NCI-H2196 (cell line): ENCODE measurements at regions not wholly inside any gene's neighbourhood (a gene's known extent, or its start where the extent isn't known, plus 50 kb on each side); places are given as distances from the start of the nearest gene placed in this dataset.

ENCODE experiments used
- DNase-seq: peaks from one replicate; lab custom pipeline; 2025; ENCODE audit not compliant: unreplicated experiment; lab: John Stamatoyannopoulos, UW

DNA sequence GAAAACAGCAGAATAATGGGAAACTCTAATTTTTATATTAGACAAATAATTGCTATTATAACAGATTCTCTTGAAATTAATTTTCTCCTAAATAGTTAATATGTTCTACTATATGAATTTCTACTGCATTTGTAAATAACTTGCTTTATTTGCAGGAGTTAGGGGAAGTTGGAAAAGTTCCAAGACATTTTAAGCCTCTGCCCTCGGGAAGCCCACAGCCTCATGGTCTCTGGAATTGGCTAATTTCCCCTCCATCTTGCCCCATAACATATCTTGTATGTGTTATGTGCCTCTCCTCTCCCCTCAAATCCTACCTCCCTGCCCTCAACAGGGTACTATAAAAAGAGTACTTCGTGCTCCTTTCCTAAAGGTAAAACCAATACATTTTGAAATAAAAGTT is 271.4 kb upstream of the NR5A2 start:
- no peak for DNase-seq

DNA sequence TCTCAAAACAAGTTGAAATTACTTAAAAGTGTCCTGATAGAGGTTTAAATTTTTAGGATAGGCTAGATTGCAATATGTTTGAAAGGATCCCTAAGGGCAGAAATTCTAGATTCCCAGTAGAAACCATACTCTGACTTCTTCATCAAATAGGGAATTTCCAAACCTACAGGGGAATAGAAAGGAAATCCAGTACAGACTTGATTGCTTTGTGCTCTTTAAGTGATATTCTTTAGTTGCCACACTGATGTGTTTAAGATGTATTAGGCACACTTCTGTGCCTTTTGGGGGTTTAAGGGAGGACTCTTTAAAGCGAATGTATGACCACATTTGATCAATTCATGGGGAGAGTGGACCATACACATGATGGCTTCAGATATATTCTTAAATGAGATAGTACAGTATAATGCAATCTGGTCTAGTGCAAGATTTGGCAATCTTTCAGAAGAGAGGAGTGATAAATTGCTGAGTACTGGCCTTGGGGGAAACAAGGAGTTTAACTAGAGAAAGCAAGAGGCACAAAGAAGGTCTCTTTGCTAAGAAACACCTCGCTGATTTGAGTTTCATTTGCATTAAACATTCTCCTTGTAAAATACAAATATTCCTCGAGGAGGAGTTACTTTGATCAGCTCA is 268.8 kb upstream of the NR5A2 start:
- no peak for DNase-seq

DNA sequence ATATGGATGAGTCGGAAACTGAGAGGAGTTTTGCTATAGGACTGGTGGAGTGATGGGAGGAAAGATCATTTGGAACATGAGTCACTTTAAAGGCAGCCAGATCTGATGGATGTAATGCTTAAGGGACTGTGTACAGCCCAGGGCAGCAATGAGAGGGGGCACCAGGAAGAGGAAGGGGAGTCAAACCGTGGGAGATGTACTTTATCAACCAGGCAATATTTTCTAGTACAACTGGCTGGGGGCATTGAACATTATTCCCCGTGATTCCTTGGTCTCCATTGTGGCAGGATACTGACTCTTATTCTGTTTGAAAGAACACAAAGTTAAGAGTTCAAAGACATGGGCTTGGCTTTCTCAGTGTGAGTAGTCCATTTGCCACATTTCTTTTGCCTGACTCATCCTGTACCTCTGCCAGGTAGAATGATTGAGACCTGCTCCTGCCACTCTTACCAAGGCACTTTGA is 268.2 kb upstream of the NR5A2 start:
- no peak for DNase-seq

DNA sequence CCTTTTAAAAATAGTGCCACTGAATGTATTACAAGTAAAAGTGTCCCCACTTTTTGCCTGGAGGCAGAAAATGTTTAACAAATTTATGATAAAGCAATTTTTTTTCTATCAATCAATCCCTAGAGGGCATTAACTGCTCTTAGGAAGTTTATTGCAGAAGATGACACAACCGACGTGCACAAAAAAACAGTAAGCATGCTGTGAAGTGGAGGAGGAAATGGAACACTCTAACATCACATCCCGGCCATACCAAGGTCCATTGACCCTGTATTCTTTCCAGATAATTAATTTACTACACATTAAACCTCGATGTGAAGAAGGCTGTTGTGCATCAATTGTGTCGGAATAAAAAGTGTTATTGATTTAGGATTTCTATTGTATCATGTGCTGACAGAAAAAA is 264.9 kb upstream of the NR5A2 start:
- no peak for DNase-seq

DNA sequence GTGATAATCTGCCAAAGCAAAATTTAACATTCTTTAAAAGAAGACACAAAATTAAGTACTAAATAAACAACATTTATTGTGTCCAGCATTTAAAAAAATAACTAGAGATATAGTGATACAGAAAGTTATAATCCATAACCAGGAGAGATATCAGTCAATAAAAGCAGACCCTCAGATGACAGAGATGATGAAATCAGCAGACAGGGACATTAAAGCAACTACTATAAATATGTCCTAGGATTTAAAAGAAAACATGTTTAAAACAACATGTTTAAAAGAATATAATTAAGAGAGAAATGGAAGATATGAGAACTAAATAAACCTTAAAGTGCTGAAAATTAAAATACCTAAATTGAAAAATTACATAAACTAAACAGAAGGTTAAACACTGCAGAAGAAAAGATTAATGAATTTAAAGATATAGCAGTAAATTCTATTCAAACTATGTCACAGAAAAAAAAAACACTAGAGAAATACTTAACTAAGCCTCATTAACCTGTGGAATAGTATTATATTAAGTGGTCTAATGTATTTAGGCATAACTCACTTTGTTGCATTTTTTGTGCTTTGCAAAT is 261.2 kb upstream of the NR5A2 start:
- no peak for DNase-seq

DNA sequence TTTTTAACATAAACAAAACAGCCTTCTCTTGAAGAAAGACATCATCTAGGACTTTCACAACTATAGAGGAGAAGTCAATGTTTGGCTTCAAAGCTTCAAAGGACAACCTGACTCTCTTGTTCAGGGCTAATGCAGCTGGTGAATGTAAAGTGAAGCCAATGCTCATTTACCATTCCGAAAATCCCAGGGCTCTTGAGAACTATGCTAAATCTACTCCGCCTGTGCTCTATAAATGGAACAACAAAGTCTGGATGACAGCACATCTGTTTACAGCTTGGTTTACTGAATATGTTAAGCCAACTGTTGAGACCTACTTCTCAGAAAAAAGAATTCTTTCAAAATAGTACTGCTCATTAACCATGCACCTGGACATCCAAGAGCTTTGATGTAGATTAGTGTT is 259.8 kb upstream of the NR5A2 start:
- no peak for DNase-seq

DNA sequence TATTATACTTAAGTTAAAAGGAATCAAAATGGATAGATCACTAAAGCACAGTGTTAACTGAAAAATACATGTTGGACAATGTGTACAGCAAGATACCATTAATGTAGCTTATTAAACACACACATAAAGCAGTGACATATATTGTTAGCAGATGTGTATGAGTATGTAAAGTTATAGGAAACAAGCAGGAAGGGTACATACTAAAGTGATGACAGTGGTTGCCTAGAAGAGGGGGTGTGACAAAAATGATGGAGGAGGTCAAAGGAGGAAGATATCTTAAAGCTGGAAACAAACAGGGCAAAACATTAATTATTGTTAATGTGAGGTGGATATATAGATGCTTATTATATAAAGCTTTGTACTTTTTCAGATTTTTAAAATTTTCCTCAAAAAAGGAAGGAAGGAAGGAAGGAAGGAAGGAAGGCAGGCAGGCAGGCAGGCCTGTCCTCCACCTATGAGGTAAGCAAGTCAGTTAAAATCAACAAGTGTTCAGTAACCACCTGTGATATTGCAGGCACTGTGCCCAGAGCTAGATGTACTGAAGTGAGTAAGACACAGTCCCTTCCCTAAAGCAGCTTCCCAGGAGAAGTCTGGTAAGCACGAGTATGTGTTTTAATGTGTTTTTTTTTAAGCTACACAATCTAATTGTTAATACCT is 252.9 kb upstream of the NR5A2 start:
- no peak for DNase-seq

DNA sequence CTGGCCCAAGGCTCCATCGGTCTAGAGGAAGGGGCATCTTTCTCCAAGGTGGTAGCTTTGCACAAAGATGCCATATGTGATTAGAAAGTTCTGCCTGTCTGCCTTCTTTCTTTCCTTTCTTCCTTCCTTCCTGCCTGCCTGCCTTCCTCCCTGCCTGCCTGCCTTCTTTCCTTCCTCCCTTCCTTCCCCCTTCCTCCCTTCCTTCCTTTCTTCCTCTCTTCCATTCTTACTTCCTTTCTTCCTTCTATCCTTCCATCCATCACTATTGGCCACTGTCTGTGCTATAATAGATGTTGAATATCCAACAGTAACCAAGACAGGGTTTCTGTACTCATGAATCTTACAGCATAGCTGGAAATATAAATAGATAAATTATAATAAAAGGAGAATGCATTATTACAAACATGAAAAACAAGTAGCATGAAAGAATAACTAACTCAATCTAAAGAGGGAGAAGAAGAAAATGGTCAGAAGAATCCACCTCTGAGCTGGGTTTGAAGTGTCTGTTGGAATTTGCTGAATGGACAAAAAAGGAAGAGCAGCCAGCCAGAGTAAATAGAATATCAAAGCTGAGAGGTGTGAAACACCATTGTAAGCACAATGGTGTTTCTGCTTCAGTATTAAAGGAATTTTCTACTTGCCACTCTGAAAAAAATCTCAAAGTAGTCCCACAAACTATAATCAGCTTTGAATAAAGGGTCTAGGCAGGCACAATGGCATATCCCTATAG is 250.6 kb upstream of the NR5A2 start:
- DNase-seq = no peak

DNA sequence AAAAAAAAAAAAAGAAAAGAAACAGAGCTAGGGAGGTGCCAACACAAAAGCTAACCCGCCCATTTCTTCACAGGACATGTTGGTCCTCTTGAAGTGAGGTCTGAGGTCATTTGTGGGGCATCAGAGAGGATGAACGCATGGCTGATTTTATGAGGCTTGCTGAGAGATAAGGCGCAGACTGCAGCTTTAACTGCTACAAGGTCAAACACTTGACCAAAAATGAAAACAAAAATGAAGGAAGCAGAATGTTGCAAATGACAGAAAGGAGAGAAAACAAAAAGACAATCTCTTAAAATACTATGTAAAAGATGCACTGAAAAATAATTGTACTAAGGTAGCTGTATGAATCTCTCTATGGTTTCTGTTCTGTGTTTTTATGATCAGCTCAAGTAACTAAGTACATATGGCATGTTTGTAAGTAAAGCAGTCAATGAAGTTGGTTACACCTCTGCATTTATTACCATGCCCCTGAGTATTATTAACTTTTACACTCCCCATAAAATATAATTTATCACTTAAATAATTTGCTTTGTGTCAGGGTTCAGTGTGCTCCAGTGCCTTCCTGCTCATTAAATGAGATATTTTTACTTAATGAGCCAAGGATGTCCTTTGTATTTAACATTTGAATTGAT is 249.1 kb upstream of the NR5A2 start:
- DNase-seq = peak; percentile 5

DNA sequence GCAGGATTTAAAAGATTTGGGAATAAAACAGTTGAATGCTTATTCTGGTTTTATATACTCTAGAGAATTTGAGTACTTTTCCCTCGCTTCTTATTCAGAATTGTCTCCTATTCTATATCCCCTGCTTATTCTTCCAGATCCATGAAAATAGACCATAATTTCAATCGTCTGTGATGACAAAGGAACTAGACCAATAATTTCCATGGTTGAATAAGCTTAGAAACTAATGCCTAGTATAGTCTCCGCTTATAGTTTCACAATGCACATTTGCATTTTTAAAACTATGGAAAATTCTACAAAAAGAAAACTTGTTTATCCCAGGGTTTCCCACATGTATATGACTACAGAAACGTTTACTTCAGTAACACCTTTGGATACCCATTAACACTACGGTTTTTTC is 247.4 kb upstream of the NR5A2 start:
- no peak for DNase-seq

DNA sequence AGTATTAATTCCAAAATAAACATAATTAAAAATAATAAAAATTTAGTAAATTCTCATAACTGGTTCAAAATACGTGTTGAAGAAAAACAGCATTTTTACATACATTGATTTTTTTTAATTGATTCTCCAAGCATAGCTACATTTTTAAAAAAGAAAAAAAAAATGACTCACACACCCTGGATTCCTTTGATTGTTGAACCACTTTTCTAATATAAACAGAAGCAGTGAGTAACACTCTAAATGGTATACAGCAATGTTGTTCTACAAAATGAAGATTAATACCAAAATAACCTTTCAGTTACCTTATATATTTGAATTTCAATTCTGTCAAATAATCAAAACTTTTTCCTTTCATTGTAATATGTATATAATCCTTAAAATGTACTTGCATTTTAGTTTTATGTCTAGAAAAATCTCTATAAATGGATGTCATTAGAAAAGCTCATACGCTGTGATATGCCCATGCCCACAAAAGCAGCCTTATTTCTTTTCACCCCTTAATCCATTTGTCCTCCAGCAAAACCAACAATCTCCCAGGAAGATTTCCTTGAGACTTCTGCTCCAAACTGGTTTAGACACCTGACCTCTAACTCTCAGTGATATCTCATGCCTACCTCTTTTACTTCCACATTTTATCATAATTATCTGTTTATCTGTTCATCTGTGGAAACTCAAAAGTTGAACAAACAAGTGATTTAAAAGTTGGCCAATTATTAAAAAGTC is 246.4 kb upstream of the NR5A2 start:
- no peak for DNase-seq

DNA sequence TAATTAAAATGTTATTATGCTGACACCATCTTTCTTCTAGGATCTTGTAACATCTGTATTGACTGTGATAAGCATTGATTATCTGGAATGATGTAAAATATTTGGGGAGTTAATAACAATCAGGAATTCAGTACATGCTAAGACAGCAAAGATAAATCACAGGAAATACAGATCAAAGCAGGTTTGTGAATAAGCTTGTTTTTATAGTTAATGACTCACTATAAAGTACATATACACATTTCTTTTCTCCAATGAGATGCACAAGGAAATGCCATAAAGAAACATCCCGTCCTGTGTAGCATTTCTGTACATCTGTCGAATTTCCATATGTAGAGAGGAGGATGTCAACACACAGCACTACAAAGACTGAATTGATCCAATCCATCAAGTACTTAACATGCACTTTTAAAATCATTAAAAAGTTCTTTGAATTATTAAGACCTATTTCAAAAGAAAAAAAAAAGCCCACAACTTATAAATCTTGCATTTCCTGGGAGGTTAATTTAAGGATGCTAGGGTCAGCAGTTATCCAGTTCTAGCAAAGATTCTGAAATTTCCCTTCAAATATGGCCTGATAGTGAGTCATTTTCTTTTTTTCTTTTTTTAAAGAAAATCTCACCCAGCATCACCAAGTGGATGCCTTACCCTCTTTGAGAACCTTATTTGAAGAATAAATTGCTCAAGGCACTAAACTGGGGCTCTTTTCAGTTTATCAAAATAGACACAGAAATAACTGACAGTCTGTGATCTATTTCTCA is 243.2 kb upstream of the NR5A2 start:
- no peak for DNase-seq

DNA sequence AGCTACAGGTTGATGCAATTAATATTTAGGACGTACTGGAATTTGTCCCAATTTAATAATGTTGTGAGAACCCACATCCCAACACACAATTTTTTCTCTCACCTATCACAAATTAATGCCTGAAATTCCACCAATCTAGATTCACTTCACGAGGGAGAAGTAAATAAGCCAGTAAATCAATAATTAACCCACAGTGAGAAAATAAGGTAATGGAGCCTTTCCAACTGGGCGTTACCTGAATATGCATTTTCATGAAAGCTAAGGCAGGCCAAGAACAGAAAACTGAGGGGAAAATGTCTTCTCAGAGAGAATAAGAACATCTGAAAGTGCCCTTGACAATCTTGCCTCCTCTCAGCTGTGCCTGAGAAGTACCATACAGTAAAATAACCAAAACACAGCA is 240.8 kb upstream of the NR5A2 start:
- DNase-seq = no peak

DNA sequence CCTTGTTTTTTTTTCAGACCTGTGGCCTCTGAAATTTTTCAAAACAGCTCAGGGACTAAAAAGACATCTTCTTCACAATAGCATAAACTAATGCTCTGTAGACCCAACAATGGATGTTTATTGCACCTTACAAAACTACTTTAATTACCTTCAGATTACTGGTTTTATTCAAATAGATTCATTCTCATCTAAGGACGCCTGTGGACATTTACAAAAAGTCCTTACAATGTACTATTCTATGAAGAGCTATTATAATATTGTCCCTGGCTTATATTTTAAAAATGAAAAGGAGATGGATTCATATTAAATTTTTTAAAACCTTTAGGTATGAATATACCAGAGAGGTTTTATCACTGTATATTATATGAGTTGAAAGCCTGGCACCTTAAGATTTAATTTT is 238.4 kb upstream of the NR5A2 start:
- no peak for DNase-seq

DNA sequence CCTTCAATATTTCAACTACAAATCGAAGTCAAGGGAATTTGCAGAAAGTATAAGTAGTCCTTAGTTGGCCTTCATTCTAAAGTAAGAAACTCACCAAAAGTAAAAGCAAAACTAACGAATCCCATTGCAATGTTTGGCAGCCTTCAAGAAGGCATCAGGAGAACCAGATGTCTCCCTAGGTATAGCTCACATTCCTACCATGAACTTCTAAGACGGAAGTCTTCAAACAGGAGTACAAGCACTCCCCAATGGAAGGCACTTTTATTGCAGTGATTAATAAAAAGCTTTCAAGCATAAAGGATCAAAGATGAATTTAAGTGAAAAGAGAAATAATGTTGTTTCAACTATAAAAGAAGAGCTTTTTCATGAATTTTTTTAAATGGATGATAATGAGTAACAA is 236.0 kb upstream of the NR5A2 start:
- no peak for DNase-seq

DNA sequence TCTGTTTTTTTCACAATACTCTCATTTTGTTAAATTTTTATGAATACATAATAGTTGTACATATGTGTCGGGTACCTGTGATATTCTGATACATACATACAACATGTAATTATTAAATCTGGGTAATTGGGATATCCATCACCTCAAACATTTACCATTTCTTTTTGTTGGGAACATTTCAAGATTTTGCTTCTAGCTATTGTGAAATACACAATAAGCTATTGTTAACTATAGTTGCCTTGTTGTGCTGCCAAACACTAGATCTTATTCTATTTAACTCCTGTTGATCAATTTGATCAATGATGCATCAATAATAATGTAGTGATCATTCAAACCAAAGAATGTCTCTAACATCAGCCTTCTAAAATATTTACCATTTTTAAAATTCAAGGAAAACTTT is 234.6 kb upstream of the NR5A2 start:
- DNase-seq = no peak

DNA sequence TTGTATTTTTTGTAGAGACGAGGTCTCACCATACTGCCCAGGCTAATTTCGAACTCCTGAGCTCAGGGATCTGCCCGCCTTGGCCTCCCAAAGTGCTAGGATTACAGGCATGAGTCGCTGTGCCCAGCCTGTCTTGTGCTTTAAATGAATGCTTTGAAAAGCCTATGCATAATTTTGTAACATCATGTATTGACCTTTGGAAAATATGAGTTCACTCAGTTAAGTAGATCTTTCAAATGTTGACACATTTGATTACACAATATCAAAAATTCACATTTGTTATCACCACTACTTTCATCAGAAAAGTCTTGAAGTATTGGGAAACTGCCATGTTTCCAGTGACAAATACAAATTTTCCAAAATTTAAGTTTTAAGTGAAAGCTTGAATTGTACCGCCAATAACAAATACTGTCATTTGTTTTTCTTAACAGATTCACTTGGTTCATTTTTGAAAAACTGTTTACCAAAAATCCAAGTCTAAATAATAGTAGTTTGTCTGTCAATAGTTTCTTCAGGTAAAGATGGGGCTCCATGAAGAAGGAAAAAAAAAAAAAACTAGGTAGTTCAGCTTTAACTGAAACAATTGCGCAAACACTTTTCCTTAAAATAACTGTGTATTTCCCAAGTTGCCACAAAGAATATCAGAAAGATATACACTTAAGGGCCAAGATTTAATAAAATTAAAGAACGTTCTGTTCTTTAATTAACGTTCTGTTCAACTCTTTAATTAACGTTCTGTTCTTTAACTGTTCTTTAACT is 233.2 kb upstream of the NR5A2 start:
- DNase-seq = no peak

DNA sequence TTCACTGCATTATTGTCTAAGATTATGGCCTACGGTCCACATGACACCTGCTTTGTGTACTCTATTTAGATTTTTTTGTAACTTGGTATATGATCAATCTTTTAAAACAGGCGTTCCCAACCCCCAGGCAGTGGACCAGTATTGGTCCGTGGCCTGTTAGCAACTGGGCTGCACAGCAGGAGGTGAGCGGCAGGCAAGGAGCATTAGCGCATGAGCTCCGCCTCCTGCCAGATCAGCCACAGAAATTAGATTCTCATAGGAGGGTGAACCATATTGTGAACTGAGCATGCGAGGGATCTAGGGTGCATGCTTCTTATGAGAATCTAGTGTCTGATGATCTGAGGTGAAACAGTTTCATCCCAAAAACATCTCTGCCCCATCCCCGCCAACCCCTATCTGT is 228.4 kb upstream of the NR5A2 start:
- no peak for DNase-seq

DNA sequence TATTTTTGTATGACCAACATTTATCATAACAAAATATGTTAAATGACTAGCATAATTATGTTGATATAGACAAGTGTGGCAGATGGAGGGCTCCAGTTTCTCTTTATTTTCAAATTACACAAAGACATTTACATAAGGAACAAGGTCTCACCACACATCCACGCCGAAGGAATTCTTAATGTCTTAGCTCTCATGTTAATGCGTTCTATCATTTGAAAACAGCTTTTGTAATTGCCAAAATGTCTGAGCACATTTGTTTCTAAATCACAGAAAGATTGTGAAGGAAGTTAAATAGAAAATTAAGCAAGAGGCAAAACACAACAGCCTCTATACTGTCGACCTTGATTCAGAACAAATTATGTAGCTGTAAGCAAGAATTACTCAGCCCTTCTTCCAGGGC is 223.0 kb upstream of the NR5A2 start:
- DNase-seq = no peak
